ENCODE measurements at regions not wholly inside any gene's neighbourhood (a gene's known extent, or its start where the extent isn't known, plus 50 kb on each side); places are given as distances from the start of the nearest gene placed in this dataset.

- Mint-ChIP-seq H3K27me3 (ENCODE audit: low read depth) (peaks cover 8% of the 10 kb centered on the region), H3K4me3 (peak overlapping the region in 1 of 3 experiments; percentile 11)
Observed at GRCh38 chr1:8136766-8137165, 110.7 kb upstream of the ERRFI1 start.

GRCh38 chr1:8135250-8135649 lies 109.1 kb upstream of the ERRFI1 start:
- H3K9me3 Mint-ChIP-seq: no peaks in the 10 kb centered on the region
- peaks cover 42% of the 10 kb centered on the region for H3K4me1 Mint-ChIP-seq
- H3K36me3 Mint-ChIP-seq (ENCODE audit: low read depth): no peaks in the 10 kb centered on the region
- H3K4me3 Mint-ChIP-seq: no peak overlapping the region
- H3K27me3 Mint-ChIP-seq (ENCODE audit: low read depth): peaks cover 11% of the 10 kb centered on the region
- peak overlapping the region in 2 of 3 experiments; percentile 60 to 87 for H3K27ac Mint-ChIP-seq
- TF ChIP-seq, protein P1, sequence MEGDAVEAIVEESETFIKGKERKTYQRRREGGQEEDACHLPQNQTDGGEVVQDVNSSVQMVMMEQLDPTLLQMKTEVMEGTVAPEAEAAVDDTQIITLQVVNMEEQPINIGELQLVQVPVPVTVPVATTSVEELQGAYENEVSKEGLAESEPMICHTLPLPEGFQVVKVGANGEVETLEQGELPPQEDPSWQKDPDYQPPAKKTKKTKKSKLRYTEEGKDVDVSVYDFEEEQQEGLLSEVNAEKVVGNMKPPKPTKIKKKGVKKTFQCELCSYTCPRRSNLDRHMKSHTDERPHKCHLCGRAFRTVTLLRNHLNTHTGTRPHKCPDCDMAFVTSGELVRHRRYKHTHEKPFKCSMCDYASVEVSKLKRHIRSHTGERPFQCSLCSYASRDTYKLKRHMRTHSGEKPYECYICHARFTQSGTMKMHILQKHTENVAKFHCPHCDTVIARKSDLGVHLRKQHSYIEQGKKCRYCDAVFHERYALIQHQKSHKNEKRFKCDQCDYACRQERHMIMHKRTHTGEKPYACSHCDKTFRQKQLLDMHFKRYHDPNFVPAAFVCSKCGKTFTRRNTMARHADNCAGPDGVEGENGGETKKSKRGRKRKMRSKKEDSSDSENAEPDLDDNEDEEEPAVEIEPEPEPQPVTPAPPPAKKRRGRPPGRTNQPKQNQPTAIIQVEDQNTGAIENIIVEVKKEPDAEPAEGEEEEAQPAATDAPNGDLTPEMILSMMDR (IDR thresholded peaks at IDR 0.05; ENCODE audit: unreplicated experiment in 3 of 3): no peak

More at GRCh38 chr1:8136766-8137165, 110.7 kb upstream of the ERRFI1 start:
- H3K4me1 Mint-ChIP-seq: peaks cover 42% of the 10 kb centered on the region
- no peaks in the 10 kb centered on the region for H3K36me3 Mint-ChIP-seq (ENCODE audit: low read depth)
- H3K9me3 Mint-ChIP-seq: no peaks in the 10 kb centered on the region
- H3K27ac Mint-ChIP-seq: peak overlapping the region; percentile 73 to 93 (median 74)
- TF ChIP-seq, protein P1 (IDR thresholded peaks at IDR 0.05; ENCODE audit: unreplicated experiment in 3 of 3): no peak

GRCh38 chr1:8134546-8135235 lies 108.6 kb upstream of the ERRFI1 start:
- Mint-ChIP-seq H3K4me3 (no peak overlapping the region), H3K4me1 (peaks cover 42% of the 10 kb centered on the region), H3K27me3 (ENCODE audit: low read depth) (peaks cover 8% of the 10 kb centered on the region), H3K9me3 (no peaks in the 10 kb centered on the region), H3K36me3 (ENCODE audit: low read depth) (no peaks in the 10 kb centered on the region), H3K27ac (peak overlapping the region; percentile 43 to 87 (median 60))
- TF ChIP-seq, protein P1 (IDR thresholded peaks at IDR 0.05; ENCODE audit: unreplicated experiment in 3 of 3): no peak

DNA sequence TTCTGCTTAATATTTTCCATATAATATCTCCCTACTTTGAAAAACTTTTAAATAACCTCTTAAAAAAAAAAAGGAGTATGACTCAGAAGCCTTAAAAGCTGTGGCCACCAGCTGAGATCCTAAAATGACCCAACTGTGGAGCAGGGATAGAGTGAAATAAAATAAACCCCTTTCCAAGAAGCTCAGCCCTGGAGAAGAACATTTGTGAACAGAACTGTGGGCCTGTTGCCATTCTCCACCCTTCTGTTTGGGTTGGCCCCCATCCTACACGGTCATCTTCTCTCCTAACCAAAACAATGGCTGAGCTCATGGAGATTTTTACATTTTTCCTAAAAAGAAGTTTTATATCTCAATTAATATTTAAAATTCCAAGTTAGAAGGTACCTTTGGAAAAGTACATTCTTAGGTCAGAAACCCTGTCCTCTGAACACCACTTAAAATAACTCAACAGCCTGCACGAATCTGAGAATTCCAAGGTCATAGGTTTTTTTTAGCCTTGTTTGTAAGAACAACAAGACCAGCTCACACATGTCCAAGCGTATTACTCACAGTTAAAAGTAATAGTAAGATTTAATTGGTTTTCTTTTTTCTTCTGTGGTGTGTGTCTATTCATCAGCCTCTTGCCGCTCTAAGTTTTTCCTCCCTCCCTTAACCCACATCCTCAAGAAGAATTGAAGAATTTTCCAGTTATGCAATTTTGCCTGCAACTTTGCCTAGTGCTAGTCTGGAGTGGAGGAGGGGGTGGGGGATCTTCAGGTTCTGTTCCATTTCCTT lies 107.7 kb upstream of the ERRFI1 start:
- H3K27me3 Mint-ChIP-seq (ENCODE audit: low read depth): peaks cover 7% of the 10 kb centered on the region
- no peaks in the 10 kb centered on the region for H3K36me3 Mint-ChIP-seq (ENCODE audit: low read depth)
- TF ChIP-seq, protein P1 (IDR thresholded peaks at IDR 0.05; ENCODE audit: unreplicated experiment in 3 of 3): no peak
- H3K4me3 Mint-ChIP-seq: no peak overlapping the region
- peaks cover 42% of the 10 kb centered on the region for H3K4me1 Mint-ChIP-seq
- peak overlapping the region; percentile 43 to 87 (median 60) for H3K27ac Mint-ChIP-seq
- no peaks in the 10 kb centered on the region for H3K9me3 Mint-ChIP-seq

DNA sequence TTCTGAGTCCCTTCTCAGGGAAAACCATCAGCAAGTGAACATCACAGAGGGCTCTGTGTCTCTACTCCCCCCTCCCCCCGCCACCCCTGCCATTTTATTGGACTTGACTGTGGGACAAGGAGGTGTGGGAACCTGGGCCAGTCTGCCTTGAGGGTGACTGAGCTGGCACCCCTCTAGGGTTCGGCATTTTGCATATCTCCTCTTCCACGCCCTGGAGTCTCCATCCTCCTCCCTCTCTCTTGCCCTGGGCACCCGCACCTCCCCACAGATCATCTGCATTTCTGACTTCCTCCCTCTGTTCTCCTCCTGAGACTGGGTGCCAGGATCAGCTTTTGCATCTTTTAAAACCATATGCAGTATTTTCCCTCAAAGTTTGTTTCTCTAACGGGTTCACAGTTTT lies 107.1 kb upstream of the ERRFI1 start:
- H3K27ac Mint-ChIP-seq: peak overlapping the region; percentile 43 to 87 (median 60)
- H3K9me3 Mint-ChIP-seq: no peaks in the 10 kb centered on the region
- H3K4me1 Mint-ChIP-seq: peaks cover 42% of the 10 kb centered on the region
- H3K36me3 Mint-ChIP-seq (ENCODE audit: low read depth): no peaks in the 10 kb centered on the region
- no peak overlapping the region for H3K4me3 Mint-ChIP-seq
- peaks cover 7% of the 10 kb centered on the region for H3K27me3 Mint-ChIP-seq (ENCODE audit: low read depth)
- TF ChIP-seq, protein P1 (IDR thresholded peaks at IDR 0.05; ENCODE audit: unreplicated experiment in 3 of 3): no peak

Data from nephron (organoid).